WTC11 (cell line): ENCODE measurements at regions not wholly inside any gene's neighbourhood (a gene's known extent, or its start where the extent isn't known, plus 50 kb on each side); places are given as distances from the start of the nearest gene placed in this dataset.

Experiments used
- ATAC-seq: fragments of 200-7000 bp; cut with Tn5 transposase; 2 replicates; pipeline ENCODE4 v1.10.0; 2021; ENCODE audit warnings: mild to moderate bottlenecking, moderate library complexity
- CTCF ChIA-PET: fragments of 300-600 bp; sonication (Branson Sonifier 250); formaldehyde crosslinking; loops from one replicate; lab custom pipeline; 2021; ENCODE audit warnings: antibody characterized with exemption; lab: Charles Lee
- POLR2A ChIA-PET: fragments of 350-600 bp; sonication (Branson Sonifier 250); formaldehyde crosslinking; loops from one replicate; lab custom pipeline; 2021; ENCODE audit warnings: antibody characterized with exemption; lab: Charles Lee
- DNase-seq: peaks from one replicate; pipeline ENCODE4 v3.0.0; 2021; ENCODE audit warnings: low spot score
- H3K27ac Mint-ChIP-seq: 2 replicates; pipeline ENCODE4 v1.8.0; 2021; ENCODE audit warnings: mixed read lengths
- H3K27me3 Mint-ChIP-seq: 2 replicates; pipeline ENCODE4 v1.8.0; 2021; ENCODE audit warnings: low read depth, mild to moderate bottlenecking, moderate library complexity, mixed read lengths
- H3K36me3 Mint-ChIP-seq: 2 replicates; pipeline ENCODE4 v1.8.0; 2021; ENCODE audit warnings: mixed read lengths
- H3K4me1 Mint-ChIP-seq: 2 replicates; pipeline ENCODE4 v1.8.0; 2022; ENCODE audit warnings: mixed read lengths
- H3K4me3 Mint-ChIP-seq: 2 replicates; pipeline ENCODE4 v1.8.0; 2021; ENCODE audit warnings: mild to moderate bottlenecking, moderate library complexity, mixed read lengths
- H3K9me3 Mint-ChIP-seq: 2 replicates; pipeline ENCODE4 v1.8.0; 2021; ENCODE audit warnings: mixed read lengths
- EMX1 ChIP-seq: fragments of 250-450 bp; sonication (Bioruptor Pico); IDR thresholded peaks from 2 replicates; pipeline ENCODE4 v1.8.0; 2021; ENCODE audit warnings: mild to moderate bottlenecking
- FOXP1 ChIP-seq: sonication (generic); formaldehyde crosslinking; IDR thresholded peaks from 2 replicates; pipeline ENCODE4 v1.8.0; 2022; ENCODE audit warnings: missing genetic modification reagents, mild to moderate bottlenecking, moderate library complexity, borderline replicate concordance
- KAT7 ChIP-seq: sonication (generic); formaldehyde crosslinking; IDR thresholded peaks from 2 replicates; pipeline ENCODE4 v1.8.1; 2023; ENCODE audit warnings: missing genetic modification reagents, mild to moderate bottlenecking, borderline replicate concordance
- NFE2L1 ChIP-seq: sonication (generic); formaldehyde crosslinking; IDR thresholded peaks from 2 replicates; pipeline ENCODE4 v1.8.1; 2023; ENCODE audit warnings: missing genetic modification reagents
- NR3C1 ChIP-seq: sonication (generic); formaldehyde crosslinking; conservative IDR thresholded peaks from 2 replicates; pipeline ENCODE4 v1.8.1; 2023; ENCODE audit warnings: low read depth, mild to moderate bottlenecking, missing genetic modification reagents
- SMAD4 ChIP-seq: sonication (generic); formaldehyde crosslinking; IDR thresholded peaks from 2 replicates; pipeline ENCODE4 v1.8.0; 2022; ENCODE audit warnings: mild to moderate bottlenecking, missing genetic modification reagents
- TEAD1 ChIP-seq: sonication (generic); formaldehyde crosslinking; IDR thresholded peaks from 2 replicates; pipeline ENCODE4 v1.8.0; 2022; ENCODE audit warnings: mild to moderate bottlenecking, missing genetic modification reagents
- ZNF121 ChIP-seq: sonication (generic); formaldehyde crosslinking; IDR thresholded peaks from 2 replicates; pipeline ENCODE4 v1.8.0; 2023; ENCODE audit warnings: missing genetic modification reagents
- ZNF138 ChIP-seq: sonication (generic); formaldehyde crosslinking; conservative IDR thresholded peaks from 2 replicates; pipeline ENCODE4 v1.8.1; 2022; ENCODE audit warnings: mild to moderate bottlenecking, moderate library complexity, missing genetic modification reagents
- TF ChIP-seq, protein P1 (sequence below): sonication (generic); formaldehyde crosslinking; IDR thresholded peaks from 2 replicates; pipeline ENCODE4 v1.8.1; 2022; ENCODE audit warnings: low read depth, missing genetic modification reagents, borderline replicate concordance
- TF ChIP-seq, protein P2 (sequence below): sonication (generic); formaldehyde crosslinking; conservative IDR thresholded peaks from 2 replicates; pipeline ENCODE4 v1.8.1; 2023; ENCODE audit warnings: mild to moderate bottlenecking, low read depth, missing genetic modification reagents, moderate library complexity
- TF ChIP-seq, protein P3 (sequence below): fragments of 200-600 bp; IDR thresholded peaks from 2 replicates; pipeline ENCODE4 v1.8.0; 2022; ENCODE audit warnings: antibody characterized with exemption
- TF ChIP-seq, protein P4 (sequence below): sonication (generic); formaldehyde crosslinking; IDR thresholded peaks from 2 replicates; pipeline ENCODE4 v1.8.0; 2022; ENCODE audit warnings: missing genetic modification reagents
- TF ChIP-seq, protein P5 (sequence below): fragments of 250-450 bp; sonication (Bioruptor Pico); IDR thresholded peaks from 2 replicates; pipeline ENCODE4 v1.9.0; 2021; ENCODE audit warnings: mild to moderate bottlenecking, borderline replicate concordance

DNA sequence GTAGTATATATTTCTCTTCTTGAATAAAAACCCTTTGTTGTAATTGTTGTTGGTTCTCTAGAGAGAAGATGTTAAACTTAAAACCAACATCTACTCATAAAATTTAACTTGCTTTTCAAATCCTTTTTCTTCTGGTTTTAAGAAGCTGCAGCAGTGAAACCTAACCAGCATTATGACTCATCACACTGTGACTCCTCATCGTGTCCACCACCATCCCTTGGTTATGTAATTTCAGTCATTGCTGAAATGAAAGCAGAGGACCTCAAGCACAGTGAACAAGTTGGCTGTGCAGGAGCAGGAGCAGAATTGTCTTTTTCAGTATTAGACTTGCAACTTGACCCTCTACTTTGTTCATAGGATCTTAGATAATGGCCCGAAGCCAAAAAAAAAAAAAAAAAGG is 64.9 kb upstream of the HTR2A start:
- TF ChIP-seq SMAD4 (no peak), FOXP1 (CRISPR knock-in tag) (no peak), NR3C1 (CRISPR knock-in tag) (no peak), ZNF138 (CRISPR knock-in tag) (no peak), TEAD1 (CRISPR knock-in tag) (no peak), NFE2L1 (CRISPR knock-in tag) (no peak), EMX1 (no peak), ZNF121 (CRISPR knock-in tag) (no peak), KAT7 (CRISPR knock-in tag) (no peak)
- TF ChIP-seq, protein P1, sequence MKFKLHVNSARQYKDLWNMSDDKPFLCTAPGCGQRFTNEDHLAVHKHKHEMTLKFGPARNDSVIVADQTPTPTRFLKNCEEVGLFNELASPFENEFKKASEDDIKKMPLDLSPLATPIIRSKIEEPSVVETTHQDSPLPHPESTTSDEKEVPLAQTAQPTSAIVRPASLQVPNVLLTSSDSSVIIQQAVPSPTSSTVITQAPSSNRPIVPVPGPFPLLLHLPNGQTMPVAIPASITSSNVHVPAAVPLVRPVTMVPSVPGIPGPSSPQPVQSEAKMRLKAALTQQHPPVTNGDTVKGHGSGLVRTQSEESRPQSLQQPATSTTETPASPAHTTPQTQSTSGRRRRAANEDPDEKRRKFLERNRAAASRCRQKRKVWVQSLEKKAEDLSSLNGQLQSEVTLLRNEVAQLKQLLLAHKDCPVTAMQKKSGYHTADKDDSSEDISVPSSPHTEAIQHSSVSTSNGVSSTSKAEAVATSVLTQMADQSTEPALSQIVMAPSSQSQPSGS (CRISPR knock-in tag), result no peak
- TF ChIP-seq, protein P2, sequence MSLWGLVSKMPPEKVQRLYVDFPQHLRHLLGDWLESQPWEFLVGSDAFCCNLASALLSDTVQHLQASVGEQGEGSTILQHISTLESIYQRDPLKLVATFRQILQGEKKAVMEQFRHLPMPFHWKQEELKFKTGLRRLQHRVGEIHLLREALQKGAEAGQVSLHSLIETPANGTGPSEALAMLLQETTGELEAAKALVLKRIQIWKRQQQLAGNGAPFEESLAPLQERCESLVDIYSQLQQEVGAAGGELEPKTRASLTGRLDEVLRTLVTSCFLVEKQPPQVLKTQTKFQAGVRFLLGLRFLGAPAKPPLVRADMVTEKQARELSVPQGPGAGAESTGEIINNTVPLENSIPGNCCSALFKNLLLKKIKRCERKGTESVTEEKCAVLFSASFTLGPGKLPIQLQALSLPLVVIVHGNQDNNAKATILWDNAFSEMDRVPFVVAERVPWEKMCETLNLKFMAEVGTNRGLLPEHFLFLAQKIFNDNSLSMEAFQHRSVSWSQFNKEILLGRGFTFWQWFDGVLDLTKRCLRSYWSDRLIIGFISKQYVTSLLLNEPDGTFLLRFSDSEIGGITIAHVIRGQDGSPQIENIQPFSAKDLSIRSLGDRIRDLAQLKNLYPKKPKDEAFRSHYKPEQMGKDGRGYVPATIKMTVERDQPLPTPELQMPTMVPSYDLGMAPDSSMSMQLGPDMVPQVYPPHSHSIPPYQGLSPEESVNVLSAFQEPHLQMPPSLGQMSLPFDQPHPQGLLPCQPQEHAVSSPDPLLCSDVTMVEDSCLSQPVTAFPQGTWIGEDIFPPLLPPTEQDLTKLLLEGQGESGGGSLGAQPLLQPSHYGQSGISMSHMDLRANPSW, result no peak
- TF ChIP-seq, protein P3, sequence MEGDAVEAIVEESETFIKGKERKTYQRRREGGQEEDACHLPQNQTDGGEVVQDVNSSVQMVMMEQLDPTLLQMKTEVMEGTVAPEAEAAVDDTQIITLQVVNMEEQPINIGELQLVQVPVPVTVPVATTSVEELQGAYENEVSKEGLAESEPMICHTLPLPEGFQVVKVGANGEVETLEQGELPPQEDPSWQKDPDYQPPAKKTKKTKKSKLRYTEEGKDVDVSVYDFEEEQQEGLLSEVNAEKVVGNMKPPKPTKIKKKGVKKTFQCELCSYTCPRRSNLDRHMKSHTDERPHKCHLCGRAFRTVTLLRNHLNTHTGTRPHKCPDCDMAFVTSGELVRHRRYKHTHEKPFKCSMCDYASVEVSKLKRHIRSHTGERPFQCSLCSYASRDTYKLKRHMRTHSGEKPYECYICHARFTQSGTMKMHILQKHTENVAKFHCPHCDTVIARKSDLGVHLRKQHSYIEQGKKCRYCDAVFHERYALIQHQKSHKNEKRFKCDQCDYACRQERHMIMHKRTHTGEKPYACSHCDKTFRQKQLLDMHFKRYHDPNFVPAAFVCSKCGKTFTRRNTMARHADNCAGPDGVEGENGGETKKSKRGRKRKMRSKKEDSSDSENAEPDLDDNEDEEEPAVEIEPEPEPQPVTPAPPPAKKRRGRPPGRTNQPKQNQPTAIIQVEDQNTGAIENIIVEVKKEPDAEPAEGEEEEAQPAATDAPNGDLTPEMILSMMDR, result no peak
- TF ChIP-seq, protein P4, sequence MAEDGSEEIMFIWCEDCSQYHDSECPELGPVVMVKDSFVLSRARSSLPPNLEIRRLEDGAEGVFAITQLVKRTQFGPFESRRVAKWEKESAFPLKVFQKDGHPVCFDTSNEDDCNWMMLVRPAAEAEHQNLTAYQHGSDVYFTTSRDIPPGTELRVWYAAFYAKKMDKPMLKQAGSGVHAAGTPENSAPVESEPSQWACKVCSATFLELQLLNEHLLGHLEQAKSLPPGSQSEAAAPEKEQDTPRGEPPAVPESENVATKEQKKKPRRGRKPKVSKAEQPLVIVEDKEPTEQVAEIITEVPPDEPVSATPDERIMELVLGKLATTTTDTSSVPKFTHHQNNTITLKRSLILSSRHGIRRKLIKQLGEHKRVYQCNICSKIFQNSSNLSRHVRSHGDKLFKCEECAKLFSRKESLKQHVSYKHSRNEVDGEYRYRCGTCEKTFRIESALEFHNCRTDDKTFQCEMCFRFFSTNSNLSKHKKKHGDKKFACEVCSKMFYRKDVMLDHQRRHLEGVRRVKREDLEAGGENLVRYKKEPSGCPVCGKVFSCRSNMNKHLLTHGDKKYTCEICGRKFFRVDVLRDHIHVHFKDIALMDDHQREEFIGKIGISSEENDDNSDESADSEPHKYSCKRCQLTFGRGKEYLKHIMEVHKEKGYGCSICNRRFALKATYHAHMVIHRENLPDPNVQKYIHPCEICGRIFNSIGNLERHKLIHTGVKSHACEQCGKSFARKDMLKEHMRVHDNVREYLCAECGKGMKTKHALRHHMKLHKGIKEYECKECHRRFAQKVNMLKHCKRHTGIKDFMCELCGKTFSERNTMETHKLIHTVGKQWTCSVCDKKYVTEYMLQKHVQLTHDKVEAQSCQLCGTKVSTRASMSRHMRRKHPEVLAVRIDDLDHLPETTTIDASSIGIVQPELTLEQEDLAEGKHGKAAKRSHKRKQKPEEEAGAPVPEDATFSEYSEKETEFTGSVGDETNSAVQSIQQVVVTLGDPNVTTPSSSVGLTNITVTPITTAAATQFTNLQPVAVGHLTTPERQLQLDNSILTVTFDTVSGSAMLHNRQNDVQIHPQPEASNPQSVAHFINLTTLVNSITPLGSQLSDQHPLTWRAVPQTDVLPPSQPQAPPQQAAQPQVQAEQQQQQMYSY (CRISPR knock-in tag), result no peak
- TF ChIP-seq, protein P5, sequence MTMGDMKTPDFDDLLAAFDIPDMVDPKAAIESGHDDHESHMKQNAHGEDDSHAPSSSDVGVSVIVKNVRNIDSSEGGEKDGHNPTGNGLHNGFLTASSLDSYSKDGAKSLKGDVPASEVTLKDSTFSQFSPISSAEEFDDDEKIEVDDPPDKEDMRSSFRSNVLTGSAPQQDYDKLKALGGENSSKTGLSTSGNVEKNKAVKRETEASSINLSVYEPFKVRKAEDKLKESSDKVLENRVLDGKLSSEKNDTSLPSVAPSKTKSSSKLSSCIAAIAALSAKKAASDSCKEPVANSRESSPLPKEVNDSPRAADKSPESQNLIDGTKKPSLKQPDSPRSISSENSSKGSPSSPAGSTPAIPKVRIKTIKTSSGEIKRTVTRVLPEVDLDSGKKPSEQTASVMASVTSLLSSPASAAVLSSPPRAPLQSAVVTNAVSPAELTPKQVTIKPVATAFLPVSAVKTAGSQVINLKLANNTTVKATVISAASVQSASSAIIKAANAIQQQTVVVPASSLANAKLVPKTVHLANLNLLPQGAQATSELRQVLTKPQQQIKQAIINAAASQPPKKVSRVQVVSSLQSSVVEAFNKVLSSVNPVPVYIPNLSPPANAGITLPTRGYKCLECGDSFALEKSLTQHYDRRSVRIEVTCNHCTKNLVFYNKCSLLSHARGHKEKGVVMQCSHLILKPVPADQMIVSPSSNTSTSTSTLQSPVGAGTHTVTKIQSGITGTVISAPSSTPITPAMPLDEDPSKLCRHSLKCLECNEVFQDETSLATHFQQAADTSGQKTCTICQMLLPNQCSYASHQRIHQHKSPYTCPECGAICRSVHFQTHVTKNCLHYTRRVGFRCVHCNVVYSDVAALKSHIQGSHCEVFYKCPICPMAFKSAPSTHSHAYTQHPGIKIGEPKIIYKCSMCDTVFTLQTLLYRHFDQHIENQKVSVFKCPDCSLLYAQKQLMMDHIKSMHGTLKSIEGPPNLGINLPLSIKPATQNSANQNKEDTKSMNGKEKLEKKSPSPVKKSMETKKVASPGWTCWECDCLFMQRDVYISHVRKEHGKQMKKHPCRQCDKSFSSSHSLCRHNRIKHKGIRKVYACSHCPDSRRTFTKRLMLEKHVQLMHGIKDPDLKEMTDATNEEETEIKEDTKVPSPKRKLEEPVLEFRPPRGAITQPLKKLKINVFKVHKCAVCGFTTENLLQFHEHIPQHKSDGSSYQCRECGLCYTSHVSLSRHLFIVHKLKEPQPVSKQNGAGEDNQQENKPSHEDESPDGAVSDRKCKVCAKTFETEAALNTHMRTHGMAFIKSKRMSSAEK (CRISPR knock-in tag), result no peak
- Mint-ChIP-seq H3K27ac (no peak overlapping the region), H3K27me3 (no peaks in the 10 kb centered on the region), H3K4me1 (no peaks in the 10 kb centered on the region), H3K9me3 (peaks cover 6% of the 10 kb centered on the region; the same call in 1 of the 2 replicates), H3K4me3 (no peak overlapping the region), H3K36me3 (no peaks in the 10 kb centered on the region)
- DNase-seq (no peak), ATAC-seq (no peak)
- ChIA-PET CTCF (interaction anchor here (0.8 to 2.7 kb wide), 10 partner anchors 9 to 762 kb away, joined by 3 to 30 read pairs (median 6); no protein-coding TSS in a partner anchor), POLR2A (no interaction called here)
